Keratinocyte (primary cell): ENCODE measurements at regions not wholly inside any gene's neighbourhood (a gene's known extent, or its start where the extent isn't known, plus 50 kb on each side); places are given as distances from the start of the nearest gene placed in this dataset.
A peak's percentile ranks its signal among the peaks of the same experiment; 100 is the strongest.

Experiments used
- DNase-seq: peaks from one replicate; pipeline ENCODE4 v3.0.0-alpha.2; 2011; ENCODE audit warnings: low read depth, missing footprints, low spot score
- FAIRE-seq: peaks from 2 replicates; lab custom pipeline; 2011; peaks lifted over from hg19 to GRCh38; lab: Jason Lieb, UNC
- H2AFZ ChIP-seq: 2 replicates; pipeline ENCODE4 v1.6.0; 2012; ENCODE audit warnings: low read length, control low read depth, inconsistent platforms; ENCODE audit not compliant: control insufficient read depth
- H3K27ac ChIP-seq: 2 replicates; pipeline ENCODE4 v1.5.1; 2011; ENCODE audit warnings: low read length; ENCODE audit not compliant: control insufficient read depth, insufficient read depth
- H3K27me3 ChIP-seq: 3 replicates; pipeline ENCODE4 v1.6.0; 2011; ENCODE audit warnings: low read length; ENCODE audit not compliant: control insufficient read depth, insufficient read depth; ENCODE audit errors: extremely low read depth
- H3K36me3 ChIP-seq, 2 experiments: 2 replicates in 1 of 2; 3 replicates in 1 of 2; pipeline ENCODE4 v1.5.1; 2011; ENCODE audit warnings: low read length in 2 of 2, mild to moderate bottlenecking in 1 of 2; ENCODE audit not compliant: control insufficient read depth in 2 of 2, insufficient read depth in 2 of 2; ENCODE audit errors: extremely low read depth in 1 of 2
- H3K4me1 ChIP-seq: 3 replicates; pipeline ENCODE4 v1.5.1; 2011; ENCODE audit warnings: low read length; ENCODE audit not compliant: control insufficient read depth, insufficient read depth; ENCODE audit errors: extremely low read depth
- H3K4me2 ChIP-seq: 3 replicates; pipeline ENCODE4 v1.6.0; 2011; ENCODE audit warnings: low read depth, low read length; ENCODE audit not compliant: control insufficient read depth, insufficient read depth; ENCODE audit errors: extremely low read depth
- H3K4me3 ChIP-seq, 3 experiments: fragments of 200-600 bp in 1 of 3; sonication (generic) in 1 of 3; 2 replicates in 2 of 3; 3 replicates in 1 of 3; pipeline ENCODE4 v1.5.1; 2011 to 2016; ENCODE audit warnings: low read length in 3 of 3, mild to moderate bottlenecking in 3 of 3, control low read depth in 2 of 3, inconsistent platforms in 1 of 3, low read depth in 1 of 3, mixed read lengths in 1 of 3, mixed run types in 1 of 3, moderate library complexity in 1 of 3; ENCODE audit not compliant: control insufficient read depth in 2 of 3, insufficient read depth in 2 of 3; ENCODE audit errors: extremely low read depth in 1 of 3
- H3K79me2 ChIP-seq: 2 replicates; pipeline ENCODE4 v1.6.0; 2012; ENCODE audit warnings: low read length; ENCODE audit not compliant: control insufficient read depth, insufficient read depth
- H3K9ac ChIP-seq: 3 replicates; pipeline ENCODE4 v1.6.0; 2011; ENCODE audit warnings: low read length; ENCODE audit not compliant: control insufficient read depth, insufficient read depth; ENCODE audit errors: extremely low read depth
- H3K9me1 ChIP-seq: 3 replicates; pipeline ENCODE4 v1.6.0; 2011; ENCODE audit warnings: low read length; ENCODE audit not compliant: control insufficient read depth, insufficient read depth; ENCODE audit errors: extremely low read depth
- H3K9me3 ChIP-seq: 2 replicates; pipeline ENCODE4 v1.5.1; 2012; ENCODE audit warnings: low read depth, low read length; ENCODE audit not compliant: control insufficient read depth
- H4K20me1 ChIP-seq: 3 replicates; pipeline ENCODE4 v1.6.0; 2011; ENCODE audit warnings: low read length; ENCODE audit not compliant: control insufficient read depth, insufficient read depth; ENCODE audit errors: extremely low read depth
- CTCF ChIP-seq, 3 experiments: IDR thresholded peaks in 1 of 3; conservative IDR thresholded peaks in 1 of 3; optimal IDR thresholded peaks in 1 of 3; 2 replicates in 2 of 3; 3 replicates in 1 of 3; pipeline versions ENCODE3 to v1.5.1; 2011; ENCODE audit warnings: low read length in 3 of 3, mild to moderate bottlenecking in 3 of 3, moderate library complexity in 2 of 3, control low read depth in 1 of 3, inconsistent platforms in 1 of 3; ENCODE audit not compliant: insufficient read depth in 2 of 3; ENCODE audit errors: extremely low read depth in 1 of 3
- EZH2 ChIP-seq: IDR thresholded peaks from one replicate; pipeline ENCODE4 v1.6.1; 2012; ENCODE audit warnings: inconsistent platforms, mild to moderate bottlenecking, low read length, moderate library complexity
- dilution Hi-C: fragments of 300-500 bp; cut with MboI; formaldehyde crosslinking; loops from one replicate; pipeline ENCODE4 v1.7.0; 2020; ENCODE audit warnings: low sequenced_read_pairs; ENCODE audit not compliant: extremely low pct_ligation_motif_present

DNA sequence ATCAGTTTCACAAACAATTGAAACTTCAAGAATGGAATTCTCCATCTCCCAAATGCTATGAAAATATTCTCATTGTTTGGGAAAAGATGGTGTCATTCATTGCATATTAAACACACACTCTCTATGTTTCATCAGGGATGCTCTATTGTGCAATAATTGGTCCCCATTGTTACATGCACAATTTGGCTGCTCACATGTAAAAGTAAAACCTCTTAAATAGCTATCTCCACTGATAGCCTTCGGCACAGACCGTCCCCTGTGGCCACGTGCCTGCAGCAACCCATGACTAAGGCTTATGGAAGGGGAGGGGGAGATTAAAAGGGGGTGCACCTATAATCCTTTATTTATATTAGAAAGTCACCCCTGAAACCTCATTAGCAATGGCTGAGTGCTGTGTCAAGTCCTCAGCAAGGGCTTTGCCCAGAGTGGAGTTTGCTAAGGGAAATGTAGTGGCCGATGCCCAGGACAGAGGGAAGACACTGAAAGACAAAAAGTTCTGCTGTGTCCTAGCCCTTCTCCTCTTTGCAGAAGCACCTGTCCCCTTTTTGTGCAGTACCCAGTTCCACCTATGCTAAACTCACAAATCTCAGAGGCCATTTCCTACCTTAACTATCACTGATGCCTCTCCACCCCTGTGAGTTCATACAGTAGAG lies 309.6 kb upstream of the ESRRG start:
- H3K9me3 ChIP-seq = no peaks in the 10 kb centered on the region
- no peak overlapping the region for H3K4me2 ChIP-seq
- no peak overlapping the region for H3K4me3 ChIP-seq
- DNase-seq (no peak), FAIRE-seq (no peak)
- no peaks in the 10 kb centered on the region for H3K79me2 ChIP-seq
- dilution Hi-C loops = no loop called here
- H3K9ac ChIP-seq = no peak overlapping the region
- no peaks in the 10 kb centered on the region for H3K9me1 ChIP-seq
- H3K4me1 ChIP-seq = peaks cover 15% of the 10 kb centered on the region
- no peak overlapping the region for H3K27ac ChIP-seq
- TF ChIP-seq EZH2 (no peak), CTCF (optimal IDR thresholded peaks at IDR 0.05 in 1 of 3, IDR thresholded peaks at IDR 0.05 in 1 of 3, conservative IDR thresholded peaks at IDR 0.05 in 1 of 3; ENCODE audit: extremely low read depth in 1 of 3, insufficient read depth in 2 of 3, low read length in 3 of 3) (no peak)
- no peak overlapping the region for H2AFZ ChIP-seq
- H4K20me1 ChIP-seq = no peaks in the 10 kb centered on the region
- no peaks in the 10 kb centered on the region for H3K36me3 ChIP-seq
- no peaks in the 10 kb centered on the region for H3K27me3 ChIP-seq

- peak overlapping the region; percentile 25 for H3K27ac ChIP-seq
- H3K27me3 ChIP-seq = no peaks in the 10 kb centered on the region
- dilution Hi-C loops = no loop called here
- H4K20me1 ChIP-seq = no peaks in the 10 kb centered on the region
- peak overlapping the region; percentile 21 for H2AFZ ChIP-seq
- H3K79me2 ChIP-seq = no peaks in the 10 kb centered on the region
- H3K9me1 ChIP-seq = no peaks in the 10 kb centered on the region
- H3K9ac ChIP-seq = no peak overlapping the region
- no peak overlapping the region for H3K4me3 ChIP-seq
- FAIRE-seq = peak; percentile 94
- peak; percentile 60 for DNase-seq
- no peaks in the 10 kb centered on the region for H3K36me3 ChIP-seq
- H3K4me1 ChIP-seq = peaks cover 15% of the 10 kb centered on the region
- TF ChIP-seq CTCF (optimal IDR thresholded peaks at IDR 0.05 in 1 of 3, IDR thresholded peaks at IDR 0.05 in 1 of 3, conservative IDR thresholded peaks at IDR 0.05 in 1 of 3; ENCODE audit: extremely low read depth in 1 of 3, insufficient read depth in 2 of 3, low read length in 3 of 3) (no peak), EZH2 (no peak)
- H3K9me3 ChIP-seq = no peaks in the 10 kb centered on the region
- peak overlapping the region; percentile 55 for H3K4me2 ChIP-seq
These were observed 306.3 kb upstream of the ESRRG start for GRCh38 chr1:217029281-217030157.
